Transverse colon (tissue), 4 donors: ENCODE measurements at regions not wholly inside any gene's neighbourhood (a gene's known extent, or its start where the extent isn't known, plus 50 kb on each side); places are given as distances from the start of the nearest gene placed in this dataset.

Experiments used
- EP300 ChIP-seq: sonication (generic); formaldehyde crosslinking; IDR thresholded peaks from one replicate; pipeline ENCODE4 v1.6.1; 2017; ENCODE audit warnings: antibody characterized with exemption, low read depth
- POLR2A ChIP-seq: fragments of 450-650 bp; IDR thresholded peaks from one replicate; pipeline ENCODE4 v1.6.1; 2016; ENCODE audit warnings: antibody characterized with exemption, mild to moderate bottlenecking, moderate library complexity
- POLR2AphosphoS5 ChIP-seq, 3 donors: sonication (generic); formaldehyde crosslinking; IDR thresholded peaks; one replicate each; pipeline ENCODE4 v1.6.1; 2016; ENCODE audit warnings: antibody characterized with exemption in 3 of 3
- TF ChIP-seq, protein P1 (sequence below), 5 experiments: fragments of 200-600 bp in 3 of 5; fragments of 450-650 bp in 2 of 5; sonication (generic) in 3 of 5; IDR thresholded peaks; 1 replicate in 2 of 5; 2 replicates in 3 of 5; pipeline ENCODE4 v1.5.1; 2016 to 2017; ENCODE audit warnings: antibody characterized with exemption in 5 of 5, inconsistent platforms in 3 of 5, mild to moderate bottlenecking in 2 of 5, moderate library complexity in 1 of 5

DNA sequence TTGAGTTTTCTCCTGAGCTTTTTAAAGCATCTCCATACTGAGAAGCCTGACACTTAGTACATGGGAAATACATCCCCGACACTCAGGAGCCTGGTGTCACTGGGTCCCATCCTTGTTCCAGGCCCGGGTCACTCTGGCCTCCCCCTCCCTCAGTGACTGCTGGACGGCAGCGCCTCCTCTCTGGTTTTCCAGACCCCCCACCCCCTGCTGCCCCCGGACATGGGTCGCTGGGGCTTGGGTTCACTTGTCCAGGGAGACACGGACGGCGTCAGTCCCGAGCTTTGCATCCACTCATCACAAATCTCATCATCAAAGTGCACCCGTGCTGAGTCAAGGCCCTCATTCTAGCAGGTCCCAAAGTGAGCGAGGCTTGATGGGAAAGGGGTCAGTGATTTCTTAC, 243.0 kb downstream of the IRX2 start:
- TF ChIP-seq POLR2AphosphoS5 (IDR thresholded peaks at IDR 0.05) (no peak), POLR2A (no peak), EP300 (no peak)
- TF ChIP-seq, protein P1, sequence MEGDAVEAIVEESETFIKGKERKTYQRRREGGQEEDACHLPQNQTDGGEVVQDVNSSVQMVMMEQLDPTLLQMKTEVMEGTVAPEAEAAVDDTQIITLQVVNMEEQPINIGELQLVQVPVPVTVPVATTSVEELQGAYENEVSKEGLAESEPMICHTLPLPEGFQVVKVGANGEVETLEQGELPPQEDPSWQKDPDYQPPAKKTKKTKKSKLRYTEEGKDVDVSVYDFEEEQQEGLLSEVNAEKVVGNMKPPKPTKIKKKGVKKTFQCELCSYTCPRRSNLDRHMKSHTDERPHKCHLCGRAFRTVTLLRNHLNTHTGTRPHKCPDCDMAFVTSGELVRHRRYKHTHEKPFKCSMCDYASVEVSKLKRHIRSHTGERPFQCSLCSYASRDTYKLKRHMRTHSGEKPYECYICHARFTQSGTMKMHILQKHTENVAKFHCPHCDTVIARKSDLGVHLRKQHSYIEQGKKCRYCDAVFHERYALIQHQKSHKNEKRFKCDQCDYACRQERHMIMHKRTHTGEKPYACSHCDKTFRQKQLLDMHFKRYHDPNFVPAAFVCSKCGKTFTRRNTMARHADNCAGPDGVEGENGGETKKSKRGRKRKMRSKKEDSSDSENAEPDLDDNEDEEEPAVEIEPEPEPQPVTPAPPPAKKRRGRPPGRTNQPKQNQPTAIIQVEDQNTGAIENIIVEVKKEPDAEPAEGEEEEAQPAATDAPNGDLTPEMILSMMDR (IDR thresholded peaks at IDR 0.05): no peak
